Activated CD4-positive, alpha-beta memory T cell treated with anti-CD3 and anti-CD28 coated beads, Interleukin-2, amount 10 ng/mL, durations not matched to agents 7 days and 5 days (primary cell): ENCODE measurements at regions not wholly inside any gene's neighbourhood (a gene's known extent, or its start where the extent isn't known, plus 50 kb on each side); places are given as distances from the start of the nearest gene placed in this dataset.

Source experiments
- CTCF ChIA-PET: fragments of 350-600 bp; sonication (Branson Sonifier 250); formaldehyde crosslinking; loops from one replicate; lab custom pipeline; 2021; ENCODE audit warnings: antibody characterized with exemption, inconsistent platforms; lab: Charles Lee
- POLR2A ChIA-PET: fragments of 350-600 bp; sonication (Branson Sonifier 250); formaldehyde crosslinking; loops from one replicate; lab custom pipeline; 2021; ENCODE audit warnings: antibody characterized with exemption; lab: Charles Lee
- DNase-seq: peaks from one replicate; pipeline ENCODE4 v3.0.0-alpha.2; 2020
- H3K27ac Mint-ChIP-seq: one replicate; pipeline ENCODE4 v1.8.0; 2021; ENCODE audit warnings: mild to moderate bottlenecking, mixed read lengths
- H3K27me3 Mint-ChIP-seq: one replicate; pipeline ENCODE4 v1.8.0; 2021; ENCODE audit warnings: mixed read lengths
- H3K36me3 Mint-ChIP-seq: one replicate; pipeline ENCODE4 v1.8.0; 2021; ENCODE audit warnings: low read depth, mixed read lengths
- H3K4me1 Mint-ChIP-seq: one replicate; pipeline ENCODE4 v1.8.0; 2021; ENCODE audit warnings: mixed read lengths
- H3K4me3 Mint-ChIP-seq: one replicate; pipeline ENCODE4 v1.8.0; 2021; ENCODE audit warnings: mild to moderate bottlenecking, mixed read lengths
- H3K9me3 Mint-ChIP-seq: one replicate; pipeline ENCODE4 v1.8.0; 2021; ENCODE audit warnings: mixed read lengths

DNA sequence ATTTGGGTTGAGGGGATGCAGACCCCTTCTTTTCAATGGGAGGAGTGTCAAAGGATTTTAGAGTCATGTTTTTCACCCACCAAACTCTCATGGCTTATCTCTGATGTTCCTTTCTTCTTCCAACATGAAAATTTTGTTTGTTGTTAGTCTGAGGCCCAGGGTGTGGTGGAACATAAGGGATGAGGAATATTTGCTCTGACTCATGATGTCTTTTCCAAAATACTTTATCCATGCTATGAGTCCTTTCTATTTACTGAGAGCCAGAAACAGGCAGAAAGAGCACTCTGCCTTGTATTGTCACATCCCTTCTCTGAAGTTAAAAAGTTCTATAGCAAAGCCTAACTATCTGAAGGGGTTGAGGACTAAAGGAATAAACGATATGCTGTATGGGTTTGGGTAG is 61.6 kb upstream of the GYPA start:
- Mint-ChIP-seq H3K27ac (no peak overlapping the region), H3K36me3 (no peaks in the 10 kb centered on the region), H3K4me1 (no peaks in the 10 kb centered on the region), H3K4me3 (no peak overlapping the region), H3K9me3 (peaks cover 5% of the 10 kb centered on the region), H3K27me3 (peaks cover 5% of the 10 kb centered on the region)
- POLR2A ChIA-PET = interaction anchor here (0.6 kb wide), 1 partner anchor 20 kb away, joined by 3 read pairs; no protein-coding TSS in a partner anchor
- DNase-seq = no peak
- CTCF ChIA-PET = no interaction called here

DNA sequence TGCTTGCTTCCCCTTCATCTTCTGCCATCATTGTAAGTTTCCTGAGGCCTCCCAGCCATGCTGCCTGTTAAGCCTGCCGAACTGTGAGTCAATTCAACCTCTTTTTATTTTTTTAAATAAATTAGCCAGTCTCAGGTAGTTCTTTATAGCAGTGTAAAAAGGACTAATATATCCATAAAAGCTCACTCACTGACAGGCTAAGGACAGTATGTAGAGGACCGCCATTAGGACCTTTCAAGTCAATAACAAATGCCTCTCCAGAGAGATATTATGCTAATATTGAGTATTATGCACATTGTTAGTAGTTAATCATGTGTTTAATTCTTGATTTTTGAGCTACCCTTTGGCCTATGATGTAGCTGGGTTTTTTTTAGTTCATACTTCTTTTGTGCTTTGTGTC is 62.6 kb upstream of the GYPA start:
- no peak for DNase-seq
- peaks cover 3% of the 10 kb centered on the region for H3K27me3 Mint-ChIP-seq
- H3K9me3 Mint-ChIP-seq = no peaks in the 10 kb centered on the region
- H3K36me3 Mint-ChIP-seq = no peaks in the 10 kb centered on the region
- POLR2A ChIA-PET = no interaction called here
- CTCF ChIA-PET = no interaction called here
- no peak overlapping the region for H3K4me3 Mint-ChIP-seq
- H3K27ac Mint-ChIP-seq = no peak overlapping the region
- H3K4me1 Mint-ChIP-seq = no peaks in the 10 kb centered on the region

DNA sequence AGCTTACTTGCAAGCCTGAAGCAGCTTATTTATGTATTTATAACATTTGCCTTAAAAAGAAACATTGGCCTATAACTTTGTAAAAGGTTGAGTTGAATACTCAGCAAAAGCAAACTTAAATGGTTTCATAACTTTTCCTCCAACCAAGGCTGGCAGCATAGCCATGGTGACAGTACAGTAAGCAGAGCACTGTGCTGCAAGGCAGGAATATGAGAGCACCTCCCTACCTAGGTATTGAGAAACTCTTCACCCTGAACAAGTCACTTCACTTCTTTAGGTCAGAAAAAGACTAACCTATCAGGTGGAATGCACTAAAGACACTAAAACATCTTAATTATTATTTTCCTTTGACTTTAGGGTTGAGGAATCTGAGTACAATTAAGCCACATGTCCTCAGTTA is 63.9 kb upstream of the GYPA start:
- ChIA-PET CTCF (no interaction called here), POLR2A (no interaction called here)
- H3K4me1 Mint-ChIP-seq = no peaks in the 10 kb centered on the region
- no peaks in the 10 kb centered on the region for H3K27me3 Mint-ChIP-seq
- H3K9me3 Mint-ChIP-seq = no peaks in the 10 kb centered on the region
- no peak for DNase-seq
- H3K36me3 Mint-ChIP-seq = no peaks in the 10 kb centered on the region
- no peak overlapping the region for H3K27ac Mint-ChIP-seq
- no peak overlapping the region for H3K4me3 Mint-ChIP-seq

DNA sequence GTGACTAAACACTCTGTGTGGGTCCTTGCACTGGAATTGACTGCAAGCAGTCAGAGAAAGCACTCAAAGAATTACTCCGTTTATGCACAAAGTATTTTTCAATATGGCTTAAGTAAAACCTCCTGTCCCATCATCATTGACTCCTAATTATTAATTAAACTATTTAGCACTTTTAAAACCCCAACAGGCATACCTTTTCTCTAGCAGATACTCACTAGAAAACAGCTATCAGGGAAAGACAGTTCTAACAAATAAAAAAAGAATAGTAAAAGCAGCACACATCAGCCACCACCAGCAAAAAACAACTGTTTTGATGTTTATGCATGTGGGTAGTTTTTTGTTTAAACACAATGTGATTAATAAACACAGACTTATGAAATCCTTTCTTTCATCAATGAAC is 66.2 kb upstream of the GYPA start:
- H3K4me3 Mint-ChIP-seq = no peak overlapping the region
- no peaks in the 10 kb centered on the region for H3K4me1 Mint-ChIP-seq
- H3K27ac Mint-ChIP-seq = no peak overlapping the region
- no peaks in the 10 kb centered on the region for H3K36me3 Mint-ChIP-seq
- no peaks in the 10 kb centered on the region for H3K9me3 Mint-ChIP-seq
- ChIA-PET CTCF (interaction anchor here (0.8 kb wide), 1 partner anchor 33 kb away, joined by 3 read pairs; no protein-coding TSS in a partner anchor), POLR2A (no interaction called here)
- no peak for DNase-seq
- no peaks in the 10 kb centered on the region for H3K27me3 Mint-ChIP-seq

DNA sequence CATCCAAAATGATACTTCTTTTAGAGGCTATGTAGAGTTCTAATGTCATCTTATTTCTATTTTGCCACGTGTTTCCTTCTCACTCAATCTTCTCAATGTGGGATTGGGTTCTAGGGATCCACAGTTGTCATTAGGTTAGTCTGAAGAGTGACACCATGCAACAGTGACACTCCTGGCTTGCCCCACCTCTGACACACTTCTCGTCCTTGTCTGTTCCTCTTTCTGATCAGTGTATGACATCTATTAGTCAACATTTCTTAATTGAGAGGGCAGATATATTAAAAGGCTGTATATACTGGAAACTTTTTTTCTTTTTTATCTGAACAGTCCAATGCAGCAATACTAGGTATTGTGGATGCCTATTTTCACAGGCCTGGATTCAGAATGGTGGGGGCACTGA is 67.6 kb upstream of the GYPA start:
- H3K4me3 Mint-ChIP-seq = no peak overlapping the region
- ChIA-PET POLR2A (no interaction called here), CTCF (no interaction called here)
- no peaks in the 10 kb centered on the region for H3K27me3 Mint-ChIP-seq
- no peak for DNase-seq
- H3K9me3 Mint-ChIP-seq = no peaks in the 10 kb centered on the region
- H3K27ac Mint-ChIP-seq = no peak overlapping the region
- H3K36me3 Mint-ChIP-seq = no peaks in the 10 kb centered on the region
- H3K4me1 Mint-ChIP-seq = no peaks in the 10 kb centered on the region

DNA sequence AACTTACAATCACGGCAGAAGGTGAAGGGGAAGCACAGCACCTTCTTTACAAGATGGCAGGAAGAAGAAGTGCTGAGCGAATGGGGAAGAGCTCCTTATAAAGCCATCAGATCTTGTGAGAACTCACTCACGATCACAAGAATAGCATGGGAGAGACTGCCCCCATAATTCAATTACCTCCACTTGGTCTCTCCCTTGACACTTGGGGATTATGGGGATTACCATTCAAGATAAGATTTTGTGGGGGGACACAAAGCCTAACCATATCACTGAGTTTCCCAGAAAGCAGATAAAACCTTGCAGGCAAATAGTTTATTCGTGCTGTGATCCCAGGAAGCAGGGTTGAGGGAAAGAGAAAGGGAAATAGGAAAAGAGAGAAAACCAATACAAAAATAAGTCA is 69.0 kb upstream of the GYPA start:
- H3K4me3 Mint-ChIP-seq = no peak overlapping the region
- no peak for DNase-seq
- H3K27ac Mint-ChIP-seq = no peak overlapping the region
- no peaks in the 10 kb centered on the region for H3K9me3 Mint-ChIP-seq
- H3K4me1 Mint-ChIP-seq = no peaks in the 10 kb centered on the region
- H3K27me3 Mint-ChIP-seq = no peaks in the 10 kb centered on the region
- CTCF ChIA-PET = no interaction called here
- H3K36me3 Mint-ChIP-seq = no peaks in the 10 kb centered on the region
- POLR2A ChIA-PET = no interaction called here

DNA sequence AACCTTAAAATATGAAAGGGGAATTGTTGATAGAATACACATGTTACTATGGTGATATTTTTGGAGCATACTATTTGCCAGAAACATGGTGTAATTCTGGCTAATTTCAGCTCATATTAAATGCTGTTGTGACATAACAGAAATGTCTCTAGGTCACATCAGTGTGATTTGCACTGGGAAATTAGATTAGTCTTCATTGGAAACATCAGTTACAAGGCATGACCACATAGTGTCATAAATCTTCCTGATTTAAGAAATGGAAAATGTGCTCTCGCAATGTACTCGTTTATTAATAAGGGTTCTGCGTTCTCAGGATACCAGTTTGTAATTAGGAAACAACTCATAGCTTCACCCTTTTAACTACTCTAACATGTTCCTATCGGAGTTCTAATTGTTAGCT is 72.9 kb upstream of the GYPA start:
- Mint-ChIP-seq H3K36me3 (no peaks in the 10 kb centered on the region), H3K4me3 (no peak overlapping the region), H3K4me1 (no peaks in the 10 kb centered on the region), H3K9me3 (no peaks in the 10 kb centered on the region), H3K27ac (no peak overlapping the region), H3K27me3 (no peaks in the 10 kb centered on the region)
- DNase-seq = no peak
- ChIA-PET CTCF (no interaction called here), POLR2A (no interaction called here)

DNA sequence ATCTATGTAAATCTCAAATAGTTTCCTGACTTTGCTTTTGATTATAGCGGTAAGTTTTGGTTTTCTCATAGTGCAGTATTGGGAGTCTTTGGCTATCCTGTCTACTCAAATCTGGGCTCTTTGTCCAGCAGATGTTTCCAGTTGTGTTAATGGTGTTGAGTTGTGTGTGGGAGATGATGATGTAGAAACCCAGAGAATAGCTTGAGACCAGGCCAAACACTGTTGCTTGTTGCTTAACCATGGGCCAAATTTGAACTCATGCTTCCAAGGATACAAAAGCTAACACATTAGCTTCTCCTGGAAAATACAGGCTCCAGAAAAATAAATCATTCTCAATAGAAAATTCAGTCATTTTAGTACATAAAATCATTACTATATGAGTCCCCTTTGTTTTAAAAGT is 82.6 kb upstream of the GYPA start:
- Mint-ChIP-seq H3K4me1 (no peaks in the 10 kb centered on the region), H3K4me3 (no peak overlapping the region), H3K9me3 (no peaks in the 10 kb centered on the region), H3K27ac (no peak overlapping the region), H3K36me3 (no peaks in the 10 kb centered on the region), H3K27me3 (peaks cover 1% of the 10 kb centered on the region)
- ChIA-PET CTCF (no interaction called here), POLR2A (no interaction called here)
- no peak for DNase-seq

DNA sequence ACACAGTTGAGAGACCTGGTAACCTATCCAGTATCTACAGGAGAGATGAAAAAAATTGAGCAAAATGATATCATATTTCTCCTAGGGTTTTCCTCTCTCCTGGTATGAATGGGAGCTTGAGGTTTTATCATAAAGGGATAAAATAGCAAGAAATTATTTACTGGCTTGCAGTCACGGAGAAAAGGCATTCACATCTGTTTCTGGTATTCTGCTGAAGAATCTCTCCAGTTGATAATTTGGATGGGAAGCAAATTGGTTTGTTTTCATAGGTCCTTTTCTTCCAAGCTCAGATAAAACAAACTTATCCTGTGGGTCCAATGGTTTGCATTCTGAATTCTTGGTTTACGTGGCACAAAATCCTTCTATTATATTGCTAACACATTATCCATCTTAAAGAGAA is 83.1 kb upstream of the GYPA start:
- Mint-ChIP-seq H3K4me3 (no peak overlapping the region), H3K9me3 (no peaks in the 10 kb centered on the region), H3K27me3 (peaks cover 1% of the 10 kb centered on the region), H3K36me3 (no peaks in the 10 kb centered on the region), H3K4me1 (no peaks in the 10 kb centered on the region), H3K27ac (no peak overlapping the region)
- DNase-seq = no peak
- ChIA-PET CTCF (no interaction called here), POLR2A (no interaction called here)

DNA sequence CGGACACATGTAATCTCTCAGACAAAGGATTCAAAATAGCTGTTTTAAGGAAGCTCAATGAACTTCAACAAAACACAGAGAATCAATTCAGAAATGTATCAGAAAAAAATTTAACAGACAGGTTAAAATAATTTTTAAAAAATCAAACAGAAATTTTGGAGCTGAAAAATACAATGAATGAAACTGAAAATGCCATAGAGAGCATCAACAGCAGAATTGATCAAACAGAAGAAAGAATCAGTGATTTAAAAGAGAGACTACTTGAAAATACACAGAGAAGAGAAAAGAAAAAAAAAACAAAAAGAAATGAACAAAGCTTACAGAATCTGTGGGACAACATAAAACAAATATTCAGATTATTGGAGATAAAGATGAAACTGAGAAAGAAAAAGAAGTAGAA is 118.8 kb upstream of the GYPA start:
- H3K27me3 Mint-ChIP-seq = no peaks in the 10 kb centered on the region

DNA sequence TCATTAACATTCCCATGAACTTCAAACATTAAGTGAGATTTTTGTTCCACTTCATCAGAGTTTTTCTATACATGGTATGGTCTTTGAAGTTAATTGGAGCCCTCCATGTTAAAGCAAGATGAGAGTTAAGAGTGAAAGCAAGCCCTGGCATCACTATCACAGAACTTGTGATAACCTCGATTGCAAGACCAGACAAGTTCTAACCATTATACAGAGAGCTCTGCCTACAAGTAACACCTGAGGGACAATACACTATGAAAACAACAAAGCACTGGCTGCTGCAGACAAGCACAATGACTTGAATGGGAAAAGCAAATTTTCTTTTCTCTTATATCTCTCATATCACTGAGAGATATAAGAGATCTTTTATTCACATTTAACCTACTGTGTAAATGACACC is 126.6 kb upstream of the GYPA start:
- no peak for DNase-seq
- POLR2A ChIA-PET = no interaction called here
- no peak overlapping the region for H3K27ac Mint-ChIP-seq
- H3K4me1 Mint-ChIP-seq = no peaks in the 10 kb centered on the region
- H3K4me3 Mint-ChIP-seq = no peak overlapping the region
- H3K36me3 Mint-ChIP-seq = no peaks in the 10 kb centered on the region
- no peaks in the 10 kb centered on the region for H3K9me3 Mint-ChIP-seq
- H3K27me3 Mint-ChIP-seq = no peaks in the 10 kb centered on the region
- CTCF ChIA-PET = no interaction called here

More for the DNA sequence above, 118.8 kb upstream of the GYPA start:
- Mint-ChIP-seq H3K36me3 (no peaks in the 10 kb centered on the region), H3K27ac (no peak overlapping the region), H3K4me3 (no peak overlapping the region), H3K9me3 (no peaks in the 10 kb centered on the region), H3K4me1 (no peaks in the 10 kb centered on the region)
- ChIA-PET POLR2A (no interaction called here), CTCF (no interaction called here)
- no peak for DNase-seq

DNA sequence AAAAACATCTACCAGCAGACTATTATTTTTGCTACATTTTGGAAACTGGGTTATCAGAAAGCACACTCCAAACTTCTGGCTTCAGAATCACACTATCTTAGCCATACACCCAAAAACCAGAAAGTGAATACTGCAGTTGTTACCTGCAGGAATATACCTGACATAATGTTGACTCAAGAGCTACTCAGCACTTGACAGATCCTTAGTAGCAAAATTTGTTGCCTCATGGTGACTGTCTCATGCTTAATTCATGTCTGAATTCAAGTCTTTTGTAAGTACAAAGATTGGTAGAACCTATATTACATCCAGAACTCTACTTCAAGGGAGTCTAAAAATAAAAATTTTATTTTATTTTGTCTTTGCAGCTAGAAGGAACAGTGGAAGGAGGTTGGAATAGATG is 140.2 kb upstream of the GYPA start:
- no peaks in the 10 kb centered on the region for H3K27me3 Mint-ChIP-seq
- DNase-seq = no peak
- H3K4me1 Mint-ChIP-seq = no peaks in the 10 kb centered on the region
- no peaks in the 10 kb centered on the region for H3K9me3 Mint-ChIP-seq
- H3K27ac Mint-ChIP-seq = no peak overlapping the region
- ChIA-PET POLR2A (no interaction called here), CTCF (no interaction called here)
- H3K36me3 Mint-ChIP-seq = no peaks in the 10 kb centered on the region
- H3K4me3 Mint-ChIP-seq = no peak overlapping the region

DNA sequence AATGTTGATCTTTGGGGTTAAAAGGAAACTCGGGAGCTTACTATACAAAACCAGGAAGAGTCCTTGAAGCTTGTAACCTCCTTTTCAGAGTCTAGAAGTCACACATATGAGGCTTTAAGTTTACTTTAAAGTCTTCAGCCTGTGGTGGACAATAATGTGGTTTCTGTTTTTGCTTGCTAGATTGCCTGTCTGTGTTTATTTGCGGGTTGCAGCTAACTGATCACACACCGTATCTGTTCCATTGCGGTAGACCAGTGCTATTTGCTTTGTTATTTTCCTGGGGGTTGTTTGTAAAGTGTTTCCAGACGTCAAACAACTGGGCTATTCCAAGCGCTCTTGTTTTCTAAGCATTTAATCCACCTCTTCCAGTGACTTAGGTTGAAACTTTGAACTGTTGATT is 143.0 kb upstream of the GYPA start:
- Mint-ChIP-seq H3K36me3 (no peaks in the 10 kb centered on the region), H3K9me3 (no peaks in the 10 kb centered on the region), H3K4me1 (no peaks in the 10 kb centered on the region), H3K4me3 (no peak overlapping the region), H3K27ac (no peak overlapping the region), H3K27me3 (no peaks in the 10 kb centered on the region)
- DNase-seq = no peak
- POLR2A ChIA-PET = no interaction called here
- CTCF ChIA-PET = no interaction called here

DNA sequence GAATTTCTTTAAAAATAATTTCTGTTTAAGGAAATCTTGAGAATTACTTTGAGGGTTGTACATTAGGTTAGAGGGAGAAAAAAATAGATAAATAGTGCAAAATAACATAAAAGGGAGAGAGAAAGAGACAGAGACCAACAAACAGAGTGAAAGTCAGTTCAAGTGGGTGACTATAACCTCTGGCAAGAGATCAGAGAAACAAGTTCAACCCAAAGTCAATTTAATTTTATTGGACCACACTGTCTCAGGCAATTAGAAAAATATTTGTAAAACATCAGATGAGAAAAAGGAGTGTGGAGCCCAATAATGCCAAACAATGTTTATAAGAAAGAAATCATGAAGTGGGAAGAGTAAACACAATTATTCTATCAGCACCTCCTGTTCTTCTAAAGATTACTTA is 143.5 kb upstream of the GYPA start:
- DNase-seq = no peak
- ChIA-PET CTCF (no interaction called here), POLR2A (no interaction called here)
- Mint-ChIP-seq H3K36me3 (no peaks in the 10 kb centered on the region), H3K9me3 (no peaks in the 10 kb centered on the region), H3K4me3 (no peak overlapping the region), H3K27me3 (no peaks in the 10 kb centered on the region), H3K4me1 (no peaks in the 10 kb centered on the region), H3K27ac (no peak overlapping the region)
